GM23338 (cell line): ENCODE measurements at regions not wholly inside any gene's neighbourhood (a gene's known extent, or its start where the extent isn't known, plus 50 kb on each side); places are given as distances from the start of the nearest gene placed in this dataset.

Experiments
- CREB1 ChIP-seq: fragments of 250-450 bp; sonication (Bioruptor Pico); IDR thresholded peaks from 2 replicates; pipeline ENCODE4 v1.5.0; 2020; ENCODE audit warnings: low read depth, mild to moderate bottlenecking, moderate library complexity
- EZH2 ChIP-seq: fragments of 200-600 bp; sonication (generic); IDR thresholded peaks from one replicate; pipeline ENCODE4 v1.8.0; 2017; ENCODE audit warnings: antibody characterized with exemption, mild to moderate bottlenecking, low read depth; ENCODE audit not compliant: unreplicated experiment
- EZH2phosphoT487 ChIP-seq: fragments of 200-600 bp; sonication (generic); IDR thresholded peaks from one replicate; pipeline ENCODE4 v1.8.1; 2018; ENCODE audit warnings: antibody characterized with exemption; ENCODE audit not compliant: unreplicated experiment
- JUNB ChIP-seq: IDR thresholded peaks from one replicate; pipeline ENCODE4 v1.6.1; 2016; ENCODE audit warnings: antibody characterized with exemption; ENCODE audit not compliant: unreplicated experiment
- NANOG ChIP-seq: IDR thresholded peaks from 2 replicates; pipeline ENCODE4 v1.6.1; 2016; ENCODE audit warnings: antibody characterized with exemption, borderline replicate concordance
- POLR2AphosphoS5 ChIP-seq: IDR thresholded peaks from 2 replicates; pipeline ENCODE4 v1.6.1; 2016; ENCODE audit warnings: antibody characterized with exemption, low read depth
- STAT1 ChIP-seq: IDR thresholded peaks from one replicate; pipeline ENCODE4 v1.6.1; 2016; ENCODE audit warnings: antibody characterized with exemption; ENCODE audit not compliant: unreplicated experiment
- ZNF331 ChIP-seq: fragments of 250-450 bp; sonication (Bioruptor Pico); IDR thresholded peaks from 2 replicates; pipeline ENCODE4 v1.5.0; 2020; ENCODE audit warnings: low read depth, mild to moderate bottlenecking, moderate library complexity
- TF ChIP-seq, protein P1 (sequence below), 2 experiments: fragments of 200-600 bp in 1 of 2; sonication (generic) in 1 of 2; conservative IDR thresholded peaks; 2 replicates each; pipeline versions ENCODE4 v1.5.1 to v1.6.1; 2016 to 2017; ENCODE audit warnings: antibody characterized with exemption in 2 of 2, low read depth in 2 of 2, mild to moderate bottlenecking in 2 of 2, moderate library complexity in 1 of 2
- TF ChIP-seq, protein P2 (sequence below): IDR thresholded peaks from one replicate; pipeline ENCODE4 v1.6.1; 2018; ENCODE audit warnings: antibody characterized with exemption; ENCODE audit not compliant: unreplicated experiment
- TF ChIP-seq, protein P3 (sequence below): IDR thresholded peaks from 2 replicates; pipeline ENCODE4 v1.6.1; 2016; ENCODE audit warnings: antibody characterized with exemption
- TF ChIP-seq, protein P4 (sequence below): fragments of 250-450 bp; sonication (Bioruptor Pico); IDR thresholded peaks from 2 replicates; pipeline ENCODE4 v1.5.0; 2020; ENCODE audit warnings: mild to moderate bottlenecking, moderate library complexity

DNA sequence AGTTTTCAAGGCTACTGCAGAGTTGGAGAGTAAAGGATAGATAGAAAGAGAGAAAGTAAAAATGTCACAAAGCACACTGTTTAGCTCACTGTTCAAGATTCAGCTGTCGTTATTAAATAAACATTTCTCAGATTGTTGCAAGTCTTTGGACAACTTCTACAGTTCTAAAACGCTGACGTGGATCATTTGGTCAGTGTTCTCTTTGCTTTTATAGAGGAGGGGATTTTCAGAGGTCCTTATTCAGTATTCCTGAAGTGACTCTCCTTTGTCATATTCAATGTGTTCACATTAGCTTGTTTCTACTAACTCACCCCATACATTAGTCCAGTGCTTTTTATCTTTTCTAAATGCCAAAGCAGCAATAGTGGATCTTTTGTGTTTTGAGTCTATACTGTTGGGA is 154.7 kb upstream of the ARGLU1 start:
- TF ChIP-seq, protein P1, sequence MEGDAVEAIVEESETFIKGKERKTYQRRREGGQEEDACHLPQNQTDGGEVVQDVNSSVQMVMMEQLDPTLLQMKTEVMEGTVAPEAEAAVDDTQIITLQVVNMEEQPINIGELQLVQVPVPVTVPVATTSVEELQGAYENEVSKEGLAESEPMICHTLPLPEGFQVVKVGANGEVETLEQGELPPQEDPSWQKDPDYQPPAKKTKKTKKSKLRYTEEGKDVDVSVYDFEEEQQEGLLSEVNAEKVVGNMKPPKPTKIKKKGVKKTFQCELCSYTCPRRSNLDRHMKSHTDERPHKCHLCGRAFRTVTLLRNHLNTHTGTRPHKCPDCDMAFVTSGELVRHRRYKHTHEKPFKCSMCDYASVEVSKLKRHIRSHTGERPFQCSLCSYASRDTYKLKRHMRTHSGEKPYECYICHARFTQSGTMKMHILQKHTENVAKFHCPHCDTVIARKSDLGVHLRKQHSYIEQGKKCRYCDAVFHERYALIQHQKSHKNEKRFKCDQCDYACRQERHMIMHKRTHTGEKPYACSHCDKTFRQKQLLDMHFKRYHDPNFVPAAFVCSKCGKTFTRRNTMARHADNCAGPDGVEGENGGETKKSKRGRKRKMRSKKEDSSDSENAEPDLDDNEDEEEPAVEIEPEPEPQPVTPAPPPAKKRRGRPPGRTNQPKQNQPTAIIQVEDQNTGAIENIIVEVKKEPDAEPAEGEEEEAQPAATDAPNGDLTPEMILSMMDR (conservative IDR thresholded peaks at IDR 0.05; ENCODE audit: low read depth in 2 of 2) = no peak
- no peak for TF ChIP-seq EZH2phosphoT487
- TF ChIP-seq JUNB = no peak
- no peak for TF ChIP-seq EZH2
- no peak for TF ChIP-seq ZNF331 (CRISPR knock-in tag)
- TF ChIP-seq POLR2AphosphoS5 = no peak
- no peak for TF ChIP-seq CREB1 (CRISPR knock-in tag)
- TF ChIP-seq, protein P2, sequence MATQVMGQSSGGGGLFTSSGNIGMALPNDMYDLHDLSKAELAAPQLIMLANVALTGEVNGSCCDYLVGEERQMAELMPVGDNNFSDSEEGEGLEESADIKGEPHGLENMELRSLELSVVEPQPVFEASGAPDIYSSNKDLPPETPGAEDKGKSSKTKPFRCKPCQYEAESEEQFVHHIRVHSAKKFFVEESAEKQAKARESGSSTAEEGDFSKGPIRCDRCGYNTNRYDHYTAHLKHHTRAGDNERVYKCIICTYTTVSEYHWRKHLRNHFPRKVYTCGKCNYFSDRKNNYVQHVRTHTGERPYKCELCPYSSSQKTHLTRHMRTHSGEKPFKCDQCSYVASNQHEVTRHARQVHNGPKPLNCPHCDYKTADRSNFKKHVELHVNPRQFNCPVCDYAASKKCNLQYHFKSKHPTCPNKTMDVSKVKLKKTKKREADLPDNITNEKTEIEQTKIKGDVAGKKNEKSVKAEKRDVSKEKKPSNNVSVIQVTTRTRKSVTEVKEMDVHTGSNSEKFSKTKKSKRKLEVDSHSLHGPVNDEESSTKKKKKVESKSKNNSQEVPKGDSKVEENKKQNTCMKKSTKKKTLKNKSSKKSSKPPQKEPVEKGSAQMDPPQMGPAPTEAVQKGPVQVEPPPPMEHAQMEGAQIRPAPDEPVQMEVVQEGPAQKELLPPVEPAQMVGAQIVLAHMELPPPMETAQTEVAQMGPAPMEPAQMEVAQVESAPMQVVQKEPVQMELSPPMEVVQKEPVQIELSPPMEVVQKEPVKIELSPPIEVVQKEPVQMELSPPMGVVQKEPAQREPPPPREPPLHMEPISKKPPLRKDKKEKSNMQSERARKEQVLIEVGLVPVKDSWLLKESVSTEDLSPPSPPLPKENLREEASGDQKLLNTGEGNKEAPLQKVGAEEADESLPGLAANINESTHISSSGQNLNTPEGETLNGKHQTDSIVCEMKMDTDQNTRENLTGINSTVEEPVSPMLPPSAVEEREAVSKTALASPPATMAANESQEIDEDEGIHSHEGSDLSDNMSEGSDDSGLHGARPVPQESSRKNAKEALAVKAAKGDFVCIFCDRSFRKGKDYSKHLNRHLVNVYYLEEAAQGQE = no peak
- TF ChIP-seq STAT1 = no peak
- TF ChIP-seq, protein P3, sequence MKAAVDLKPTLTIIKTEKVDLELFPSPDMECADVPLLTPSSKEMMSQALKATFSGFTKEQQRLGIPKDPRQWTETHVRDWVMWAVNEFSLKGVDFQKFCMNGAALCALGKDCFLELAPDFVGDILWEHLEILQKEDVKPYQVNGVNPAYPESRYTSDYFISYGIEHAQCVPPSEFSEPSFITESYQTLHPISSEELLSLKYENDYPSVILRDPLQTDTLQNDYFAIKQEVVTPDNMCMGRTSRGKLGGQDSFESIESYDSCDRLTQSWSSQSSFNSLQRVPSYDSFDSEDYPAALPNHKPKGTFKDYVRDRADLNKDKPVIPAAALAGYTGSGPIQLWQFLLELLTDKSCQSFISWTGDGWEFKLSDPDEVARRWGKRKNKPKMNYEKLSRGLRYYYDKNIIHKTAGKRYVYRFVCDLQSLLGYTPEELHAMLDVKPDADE = no peak
- TF ChIP-seq, protein P4, sequence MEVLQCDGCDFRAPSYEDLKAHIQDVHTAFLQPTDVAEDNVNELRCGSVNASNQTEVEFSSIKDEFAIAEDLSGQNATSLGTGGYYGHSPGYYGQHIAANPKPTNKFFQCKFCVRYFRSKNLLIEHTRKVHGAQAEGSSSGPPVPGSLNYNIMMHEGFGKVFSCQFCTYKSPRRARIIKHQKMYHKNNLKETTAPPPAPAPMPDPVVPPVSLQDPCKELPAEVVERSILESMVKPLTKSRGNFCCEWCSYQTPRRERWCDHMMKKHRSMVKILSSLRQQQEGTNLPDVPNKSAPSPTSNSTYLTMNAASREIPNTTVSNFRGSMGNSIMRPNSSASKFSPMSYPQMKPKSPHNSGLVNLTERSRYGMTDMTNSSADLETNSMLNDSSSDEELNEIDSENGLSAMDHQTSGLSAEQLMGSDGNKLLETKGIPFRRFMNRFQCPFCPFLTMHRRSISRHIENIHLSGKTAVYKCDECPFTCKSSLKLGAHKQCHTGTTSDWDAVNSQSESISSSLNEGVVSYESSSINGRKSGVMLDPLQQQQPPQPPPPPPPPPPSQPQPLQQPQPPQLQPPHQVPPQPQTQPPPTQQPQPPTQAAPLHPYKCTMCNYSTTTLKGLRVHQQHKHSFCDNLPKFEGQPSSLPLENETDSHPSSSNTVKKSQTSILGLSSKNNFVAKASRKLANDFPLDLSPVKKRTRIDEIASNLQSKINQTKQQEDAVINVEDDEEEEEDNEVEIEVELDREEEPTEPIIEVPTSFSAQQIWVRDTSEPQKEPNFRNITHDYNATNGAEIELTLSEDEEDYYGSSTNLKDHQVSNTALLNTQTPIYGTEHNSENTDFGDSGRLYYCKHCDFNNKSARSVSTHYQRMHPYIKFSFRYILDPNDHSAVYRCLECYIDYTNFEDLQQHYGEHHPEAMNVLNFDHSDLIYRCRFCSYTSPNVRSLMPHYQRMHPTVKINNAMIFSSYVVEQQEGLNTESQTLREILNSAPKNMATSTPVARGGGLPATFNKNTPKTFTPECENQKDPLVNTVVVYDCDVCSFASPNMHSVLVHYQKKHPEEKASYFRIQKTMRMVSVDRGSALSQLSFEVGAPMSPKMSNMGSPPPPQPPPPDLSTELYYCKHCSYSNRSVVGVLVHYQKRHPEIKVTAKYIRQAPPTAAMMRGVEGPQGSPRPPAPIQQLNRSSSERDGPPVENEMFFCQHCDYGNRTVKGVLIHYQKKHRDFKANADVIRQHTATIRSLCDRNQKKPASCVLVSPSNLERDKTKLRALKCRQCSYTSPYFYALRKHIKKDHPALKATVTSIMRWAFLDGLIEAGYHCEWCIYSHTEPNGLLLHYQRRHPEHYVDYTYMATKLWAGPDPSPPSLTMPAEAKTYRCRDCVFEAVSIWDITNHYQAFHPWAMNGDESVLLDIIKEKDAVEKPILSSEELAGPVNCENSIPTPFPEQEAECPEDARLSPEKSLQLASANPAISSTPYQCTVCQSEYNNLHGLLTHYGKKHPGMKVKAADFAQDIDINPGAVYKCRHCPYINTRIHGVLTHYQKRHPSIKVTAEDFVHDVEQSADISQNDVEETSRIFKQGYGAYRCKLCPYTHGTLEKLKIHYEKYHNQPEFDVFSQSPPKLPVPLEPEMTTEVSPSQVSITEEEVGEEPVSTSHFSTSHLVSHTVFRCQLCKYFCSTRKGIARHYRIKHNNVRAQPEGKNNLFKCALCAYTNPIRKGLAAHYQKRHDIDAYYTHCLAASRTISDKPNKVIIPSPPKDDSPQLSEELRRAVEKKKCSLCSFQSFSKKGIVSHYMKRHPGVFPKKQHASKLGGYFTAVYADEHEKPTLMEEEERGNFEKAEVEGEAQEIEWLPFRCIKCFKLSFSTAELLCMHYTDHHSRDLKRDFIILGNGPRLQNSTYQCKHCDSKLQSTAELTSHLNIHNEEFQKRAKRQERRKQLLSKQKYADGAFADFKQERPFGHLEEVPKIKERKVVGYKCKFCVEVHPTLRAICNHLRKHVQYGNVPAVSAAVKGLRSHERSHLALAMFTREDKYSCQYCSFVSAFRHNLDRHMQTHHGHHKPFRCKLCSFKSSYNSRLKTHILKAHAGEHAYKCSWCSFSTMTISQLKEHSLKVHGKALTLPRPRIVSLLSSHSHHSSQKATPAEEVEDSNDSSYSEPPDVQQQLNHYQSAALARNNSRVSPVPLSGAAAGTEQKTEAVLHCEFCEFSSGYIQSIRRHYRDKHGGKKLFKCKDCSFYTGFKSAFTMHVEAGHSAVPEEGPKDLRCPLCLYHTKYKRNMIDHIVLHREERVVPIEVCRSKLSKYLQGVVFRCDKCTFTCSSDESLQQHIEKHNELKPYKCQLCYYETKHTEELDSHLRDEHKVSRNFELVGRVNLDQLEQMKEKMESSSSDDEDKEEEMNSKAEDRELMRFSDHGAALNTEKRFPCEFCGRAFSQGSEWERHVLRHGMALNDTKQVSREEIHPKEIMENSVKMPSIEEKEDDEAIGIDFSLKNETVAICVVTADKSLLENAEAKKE = no peak
- TF ChIP-seq NANOG = no peak
